PC-3 (cell line): ENCODE measurements at regions not wholly inside any gene's neighbourhood (a gene's known extent, or its start where the extent isn't known, plus 50 kb on each side); places are given as distances from the start of the nearest gene placed in this dataset.

Experiments used
- ATAC-seq: fragments of 200-7000 bp; cut with Tn5 transposase; 2 replicates; pipeline ENCODE4 v1.9.1; 2020; ENCODE audit warnings: mild to moderate bottlenecking, moderate library complexity
- BruUV-seq: library from RNA; stranded (reverse); fragments of 400-500 nt; replicated peaks from 2 replicates; lab custom pipeline; 2021; lab: Mats Ljungman, UMichigan
- CTCF ChIA-PET: fragments of 300-600 bp; sonication (Branson Sonifier 250); formaldehyde crosslinking; loops from one replicate; lab custom pipeline; 2022; ENCODE audit warnings: antibody characterized with exemption; lab: Charles Lee
- POLR2A ChIA-PET: fragments of 300-600 bp; sonication (Branson Sonifier 250); formaldehyde crosslinking; loops from one replicate; lab custom pipeline; 2022; ENCODE audit warnings: antibody characterized with exemption; ENCODE audit not compliant: unreplicated experiment; lab: Charles Lee
- DNase-seq: peaks from one replicate; pipeline ENCODE4 v3.0.0-alpha.2; 2015
- H2AFZ ChIP-seq: fragments of 300-600 bp; sonication (generic); 2 replicates; pipeline ENCODE4 v1.6.0; 2016; ENCODE audit warnings: antibody characterized with exemption, low read length
- H3F3A ChIP-seq: fragments of 300-600 bp; sonication (generic); one replicate; pipeline ENCODE4 v1.6.0; 2017; ENCODE audit warnings: antibody characterized with exemption, low read length, control low read depth, mild to moderate bottlenecking; ENCODE audit not compliant: unreplicated experiment
- H3K27ac ChIP-seq: fragments of 300-600 bp; sonication (generic); 2 replicates; pipeline ENCODE4 v1.5.1; 2016; ENCODE audit warnings: mild to moderate bottlenecking, low read length
- H3K27me3 ChIP-seq: fragments of 300-600 bp; sonication (generic); 2 replicates; pipeline ENCODE4 v1.6.1; 2016; ENCODE audit warnings: low read length, mixed read lengths
- H3K36me3 ChIP-seq: fragments of 300-600 bp; sonication (generic); 2 replicates; pipeline ENCODE4 v1.6.1; 2016; ENCODE audit warnings: low read depth, mixed run types, low read length, mixed read lengths
- H3K4me1 ChIP-seq: fragments of 300-600 bp; sonication (generic); 2 replicates; pipeline ENCODE4 v1.5.1; 2016; ENCODE audit warnings: low read length; ENCODE audit not compliant: insufficient read depth
- H3K4me2 ChIP-seq: fragments of 300-600 bp; sonication (generic); 2 replicates; pipeline ENCODE4 v1.6.0; 2016; ENCODE audit warnings: low read length
- H3K4me3 ChIP-seq: fragments of 300-600 bp; sonication (generic); 2 replicates; pipeline ENCODE4 v1.5.1; 2016; ENCODE audit warnings: mild to moderate bottlenecking, low read length, mixed read lengths
- H3K79me2 ChIP-seq: fragments of 300-600 bp; sonication (generic); 2 replicates; pipeline ENCODE4 v1.6.1; 2017; ENCODE audit warnings: low read length, mixed read lengths
- H3K9ac ChIP-seq: fragments of 300-600 bp; sonication (generic); 2 replicates; pipeline ENCODE4 v1.6.0; 2016; ENCODE audit warnings: mild to moderate bottlenecking, low read length
- H3K9me2 ChIP-seq: fragments of 300-600 bp; sonication (generic); replicated peaks from 2 replicates; pipeline ENCODE4 v1.6.1; 2016; ENCODE audit warnings: mixed run types, low read length, mixed read lengths
- H3K9me3 ChIP-seq: fragments of 300-600 bp; sonication (generic); 2 replicates; pipeline ENCODE4 v1.6.1; 2016; ENCODE audit warnings: low read length, mixed read lengths
- H4K20me1 ChIP-seq: fragments of 300-600 bp; sonication (generic); 2 replicates; pipeline ENCODE4 v1.6.1; 2016; ENCODE audit warnings: low read length, mixed read lengths
- EZH2 ChIP-seq: fragments of 300-600 bp; sonication (generic); IDR thresholded peaks from one replicate; pipeline ENCODE4 v1.6.1; 2017; ENCODE audit warnings: antibody characterized with exemption, mild to moderate bottlenecking, low read length; ENCODE audit not compliant: unreplicated experiment
- EZH2phosphoT487 ChIP-seq: fragments of 300-600 bp; sonication (generic); IDR thresholded peaks from 2 replicates; pipeline ENCODE4 v1.6.1; 2018; ENCODE audit warnings: mild to moderate bottlenecking, antibody characterized with exemption, low read length, borderline replicate concordance
- intact Hi-C: fragments of 100-400 bp; cut with micrococcal nuclease; formaldehyde crosslinking; loops from 2 replicates; pipeline ENCODE4 v1.9.0; 2023
- TF ChIP-seq, protein P1 (sequence below): fragments of 300-600 bp; sonication (generic); conservative IDR thresholded peaks from 2 replicates; pipeline ENCODE4 v1.5.1; 2017; ENCODE audit warnings: antibody characterized with exemption, low read depth, mild to moderate bottlenecking, low read length

DNA sequence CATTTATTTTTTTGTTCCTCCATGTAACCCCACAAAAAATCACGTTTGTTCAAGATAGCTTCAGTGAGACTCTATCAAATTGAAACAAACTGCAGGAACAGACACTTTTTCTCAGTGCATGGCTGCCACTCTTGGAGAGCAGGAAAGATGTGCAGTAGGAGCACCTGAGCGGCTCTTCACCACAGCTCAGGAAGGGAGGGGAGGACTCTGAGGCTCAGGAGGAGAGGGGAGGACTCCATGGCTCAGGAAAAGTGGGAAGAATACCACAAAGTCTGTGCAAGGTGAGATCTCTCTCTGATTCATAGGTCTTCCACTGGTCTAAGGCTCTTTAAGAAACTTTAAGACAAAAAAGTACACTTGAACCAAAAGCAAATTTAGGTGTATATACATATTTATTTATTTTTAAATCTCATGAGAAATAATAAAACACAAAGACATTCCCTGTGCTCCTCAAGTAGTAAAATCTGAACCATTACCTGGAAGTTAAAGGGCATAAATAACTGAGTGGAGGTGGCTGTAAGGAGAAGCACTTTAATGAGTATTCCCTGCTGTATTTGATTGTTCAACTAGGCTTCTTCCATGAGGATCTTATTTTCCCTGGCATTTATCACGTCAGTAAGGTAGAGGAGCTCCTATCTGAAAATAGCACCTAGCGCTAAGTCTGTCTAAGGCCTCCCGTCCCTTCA lies 69.2 kb upstream of the CCN6 start:
- peaks cover 37% of the 10 kb centered on the region for H3K4me1 ChIP-seq
- peak; percentile 23 for ATAC-seq
- CTCF ChIA-PET = interaction anchor here (0.8 kb wide), 1 partner anchor 331 kb away, joined by 4 read pairs; no protein-coding TSS in a partner anchor
- peak overlapping the region; percentile 88 for H3K27ac ChIP-seq
- peak overlapping the region; percentile 53 for H3K9ac ChIP-seq
- no peak overlapping the region for H3K4me3 ChIP-seq
- no peaks in the 10 kb centered on the region for H3K36me3 ChIP-seq
- intact Hi-C loops = loop anchor here (1.0 kb wide), 1 partner anchor 172 kb away; no protein-coding TSS in a partner anchor
- H4K20me1 ChIP-seq = no peaks in the 10 kb centered on the region
- H3K4me2 ChIP-seq = peak overlapping the region; percentile 62
- H3K9me3 ChIP-seq = no peaks in the 10 kb centered on the region
- POLR2A ChIA-PET = interaction anchor here (0.6 kb wide), 1 partner anchor 241 kb away, joined by 4 read pairs; no protein-coding TSS in a partner anchor
- no peaks in the 10 kb centered on the region for H3K79me2 ChIP-seq
- peak overlapping the region; percentile 58 for H2AFZ ChIP-seq
- DNase-seq = peak; percentile 8
- no TSS peak for BruUV-seq
- H3K9me2 ChIP-seq = no peaks in the 10 kb centered on the region
- H3K27me3 ChIP-seq = no peaks in the 10 kb centered on the region
- H3F3A ChIP-seq = no peaks in the 10 kb centered on the region
- TF ChIP-seq EZH2 = no peak
- TF ChIP-seq, protein P1, sequence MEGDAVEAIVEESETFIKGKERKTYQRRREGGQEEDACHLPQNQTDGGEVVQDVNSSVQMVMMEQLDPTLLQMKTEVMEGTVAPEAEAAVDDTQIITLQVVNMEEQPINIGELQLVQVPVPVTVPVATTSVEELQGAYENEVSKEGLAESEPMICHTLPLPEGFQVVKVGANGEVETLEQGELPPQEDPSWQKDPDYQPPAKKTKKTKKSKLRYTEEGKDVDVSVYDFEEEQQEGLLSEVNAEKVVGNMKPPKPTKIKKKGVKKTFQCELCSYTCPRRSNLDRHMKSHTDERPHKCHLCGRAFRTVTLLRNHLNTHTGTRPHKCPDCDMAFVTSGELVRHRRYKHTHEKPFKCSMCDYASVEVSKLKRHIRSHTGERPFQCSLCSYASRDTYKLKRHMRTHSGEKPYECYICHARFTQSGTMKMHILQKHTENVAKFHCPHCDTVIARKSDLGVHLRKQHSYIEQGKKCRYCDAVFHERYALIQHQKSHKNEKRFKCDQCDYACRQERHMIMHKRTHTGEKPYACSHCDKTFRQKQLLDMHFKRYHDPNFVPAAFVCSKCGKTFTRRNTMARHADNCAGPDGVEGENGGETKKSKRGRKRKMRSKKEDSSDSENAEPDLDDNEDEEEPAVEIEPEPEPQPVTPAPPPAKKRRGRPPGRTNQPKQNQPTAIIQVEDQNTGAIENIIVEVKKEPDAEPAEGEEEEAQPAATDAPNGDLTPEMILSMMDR = no peak
- no peak for TF ChIP-seq EZH2phosphoT487

DNA sequence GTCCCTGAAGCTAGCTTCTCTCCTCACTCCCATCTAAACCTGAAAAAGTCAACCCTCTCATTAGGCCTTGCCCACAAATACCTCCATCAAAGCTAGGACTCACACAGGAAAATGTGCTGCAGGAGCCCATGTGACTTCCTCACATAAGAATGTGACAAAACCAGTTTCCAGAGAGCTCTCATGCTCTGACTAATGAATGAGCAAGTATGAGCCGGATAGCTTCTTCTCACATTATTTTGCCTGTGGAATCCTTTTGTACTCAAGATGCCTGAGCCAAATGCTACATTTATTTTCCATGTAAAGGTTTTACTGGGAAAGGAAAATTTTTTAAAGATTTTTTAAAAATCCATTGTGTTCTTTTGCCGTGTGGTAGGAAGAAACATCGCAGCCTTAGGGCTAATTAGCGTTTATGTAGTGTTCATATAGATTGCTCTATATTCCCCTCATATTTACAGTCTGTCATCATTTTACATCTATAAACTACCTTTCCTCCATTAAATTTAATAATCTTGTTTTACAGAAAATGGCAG lies 68.6 kb upstream of the CCN6 start:
- peaks cover 37% of the 10 kb centered on the region for H3K4me1 ChIP-seq
- H3K27ac ChIP-seq = peak overlapping the region; percentile 88
- peak overlapping the region; percentile 62 for H3K4me2 ChIP-seq
- H3K9ac ChIP-seq = peak overlapping the region; percentile 53
- H3K79me2 ChIP-seq = no peaks in the 10 kb centered on the region
- ChIA-PET POLR2A (interaction anchor here (0.6 kb wide), 1 partner anchor 241 kb away, joined by 4 read pairs; no protein-coding TSS in a partner anchor), CTCF (interaction anchor here (0.8 kb wide), 1 partner anchor 331 kb away, joined by 4 read pairs; no protein-coding TSS in a partner anchor)
- H2AFZ ChIP-seq = peak overlapping the region; percentile 58
- H3K27me3 ChIP-seq = no peaks in the 10 kb centered on the region
- ATAC-seq (peak; percentile 95), DNase-seq (peak; percentile 96)
- no peaks in the 10 kb centered on the region for H4K20me1 ChIP-seq
- H3K9me2 ChIP-seq = no peaks in the 10 kb centered on the region
- H3K4me3 ChIP-seq = no peak overlapping the region
- BruUV-seq = no TSS peak
- intact Hi-C loops = loop anchor here (1.0 kb wide), 1 partner anchor 173 kb away; no protein-coding TSS in a partner anchor
- no peaks in the 10 kb centered on the region for H3K36me3 ChIP-seq
- no peaks in the 10 kb centered on the region for H3F3A ChIP-seq
- no peak for TF ChIP-seq EZH2
- TF ChIP-seq EZH2phosphoT487 = no peak
- TF ChIP-seq, protein P1 = no peak
- H3K9me3 ChIP-seq = no peaks in the 10 kb centered on the region
